MCF 10A (cell line): ENCODE measurements at regions not wholly inside any gene's neighbourhood (a gene's known extent, or its start where the extent isn't known, plus 50 kb on each side); places are given as distances from the start of the nearest gene placed in this dataset.

Source experiments
- BruUV-seq: library from RNA; stranded (reverse); fragments of 400-500 nt; replicated peaks from 2 replicates; lab custom pipeline; 2021; lab: Mats Ljungman, UMichigan
- CTCF ChIA-PET: fragments of 300-600 bp; sonication (Branson Sonifier 250); formaldehyde crosslinking; extraction: SDS; loops from one replicate; lab custom pipeline; 2021; ENCODE audit warnings: antibody characterized with exemption, inconsistent platforms; lab: Yijun Ruan, JAX
- POLR2A ChIA-PET: fragments of 300-600, 350-650 bp; sonication (Branson Sonifier 250); formaldehyde crosslinking; extraction: SDS; loops from one replicate; lab custom pipeline; 2020; ENCODE audit warnings: antibody characterized with exemption, inconsistent platforms; lab: Yijun Ruan, JAX
- DNase-seq: peaks from one replicate; pipeline ENCODE4 v3.0.0-alpha.2; 2018; ENCODE audit not compliant: unreplicated experiment
- H3K27ac Mint-ChIP-seq: one replicate; pipeline ENCODE4 v1.8.0; 2022; ENCODE audit warnings: mild to moderate bottlenecking, low read depth, mixed read lengths; ENCODE audit not compliant: unreplicated experiment
- H3K27me3 Mint-ChIP-seq: one replicate; pipeline ENCODE4 v1.8.0; 2022; ENCODE audit warnings: mixed read lengths; ENCODE audit not compliant: insufficient read depth, unreplicated experiment
- H3K36me3 Mint-ChIP-seq: one replicate; pipeline ENCODE4 v1.8.0; 2022; ENCODE audit warnings: mild to moderate bottlenecking, moderate library complexity, mixed read lengths; ENCODE audit not compliant: insufficient read depth, unreplicated experiment
- H3K4me1 Mint-ChIP-seq: one replicate; pipeline ENCODE4 v1.8.0; 2022; ENCODE audit warnings: mixed read lengths; ENCODE audit not compliant: insufficient read depth, unreplicated experiment
- H3K4me3 Mint-ChIP-seq: one replicate; pipeline ENCODE4 v1.8.0; 2022; ENCODE audit warnings: mild to moderate bottlenecking, moderate library complexity, mixed read lengths; ENCODE audit not compliant: unreplicated experiment
- H3K9me3 Mint-ChIP-seq: one replicate; pipeline ENCODE4 v1.8.0; 2022; ENCODE audit warnings: mixed read lengths; ENCODE audit not compliant: unreplicated experiment
- CTCF ChIP-seq: fragments of 200-600 bp; IDR thresholded peaks from one replicate; pipeline ENCODE4 v1.8.0; 2022; ENCODE audit warnings: antibody characterized with exemption, mild to moderate bottlenecking; ENCODE audit not compliant: unreplicated experiment
- intact Hi-C: fragments of 100-400 bp; cut with micrococcal nuclease; formaldehyde crosslinking; loops from 2 replicates; pipeline ENCODE4 v1.14.1; 2022

DNA sequence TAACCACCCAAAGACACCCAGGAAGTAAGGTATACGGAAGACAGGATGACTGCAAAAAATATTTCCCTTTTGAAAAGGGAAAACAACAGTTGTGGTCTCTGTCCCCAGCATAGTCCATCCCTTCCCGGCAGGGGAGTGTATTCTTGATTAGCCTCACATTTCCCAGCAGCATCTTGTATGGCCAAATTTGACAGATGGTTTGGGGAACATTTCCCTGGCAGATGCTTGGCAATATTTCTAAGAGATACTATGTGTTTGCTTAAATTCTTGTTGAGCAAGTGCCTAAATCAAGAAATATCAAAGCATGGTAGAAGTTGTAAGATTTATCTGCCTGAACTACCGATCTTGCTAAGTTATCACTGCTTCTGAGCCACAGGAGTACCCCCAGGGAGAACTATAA is 56.9 kb upstream of the TPK1 start:
- H3K27me3 Mint-ChIP-seq = no peaks in the 10 kb centered on the region
- ChIA-PET POLR2A (no interaction called here), CTCF (no interaction called here)
- BruUV-seq = no TSS peak
- DNase-seq = no peak
- H3K9me3 Mint-ChIP-seq = no peaks in the 10 kb centered on the region
- no peak overlapping the region for H3K4me3 Mint-ChIP-seq
- H3K4me1 Mint-ChIP-seq = no peaks in the 10 kb centered on the region
- no peak for TF ChIP-seq CTCF
- no peak overlapping the region for H3K27ac Mint-ChIP-seq
- no peaks in the 10 kb centered on the region for H3K36me3 Mint-ChIP-seq
- intact Hi-C loops = no loop called here
